GM18498 (cell line): ENCODE measurements at regions not wholly inside any gene's neighbourhood (a gene's known extent, or its start where the extent isn't known, plus 50 kb on each side); places are given as distances from the start of the nearest gene placed in this dataset.

Experiments
- ATAC-seq: cut with Tn5 transposase; IDR thresholded peaks from one replicate; pipeline ENCODE4 v1.9.1; 2021; ENCODE audit warnings: mild to moderate bottlenecking, moderate library complexity; ENCODE audit not compliant: unreplicated experiment

DNA sequence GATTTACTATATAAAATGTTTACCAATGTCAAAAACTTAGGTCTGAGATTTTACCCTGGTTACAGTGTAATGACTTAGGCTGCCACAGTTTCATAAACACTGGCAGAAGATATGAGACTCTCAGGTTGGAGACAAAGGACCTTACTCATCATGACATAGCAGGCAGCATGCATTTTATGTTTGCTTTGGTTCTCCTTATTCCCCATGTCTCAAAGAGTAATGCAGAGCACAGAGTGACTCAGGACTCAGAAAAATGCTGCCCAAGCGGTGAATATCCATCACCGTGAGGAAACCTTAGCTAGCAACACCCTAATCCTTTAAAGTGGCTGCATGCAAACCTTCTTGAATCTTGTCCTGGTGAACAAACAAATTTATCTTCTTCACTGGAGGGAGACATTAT is 112.1 kb upstream of the EYS start:
- no peak for ATAC-seq

DNA sequence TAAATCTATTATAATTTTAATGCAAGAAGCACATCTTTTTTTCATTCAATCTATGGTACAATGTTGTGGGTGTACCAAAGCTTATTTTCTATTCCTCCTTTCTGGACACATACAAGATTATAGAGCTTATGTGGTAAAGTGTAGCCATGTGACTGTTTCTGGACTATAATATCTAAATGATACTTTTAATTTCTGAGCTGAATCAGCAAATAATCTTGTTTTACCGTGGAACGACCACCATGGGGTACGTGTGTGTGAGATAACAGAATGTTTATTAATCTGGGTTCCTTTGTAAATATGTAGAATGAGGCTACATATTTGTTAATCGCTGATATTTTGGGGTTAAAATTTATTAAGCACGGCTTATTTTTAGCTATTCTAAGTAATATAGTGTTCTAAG is 111.5 kb upstream of the EYS start:
- ATAC-seq, result no peak

- no peak for ATAC-seq
Observed at GRCh38 chr6:65816991-65817390, 110.0 kb upstream of the EYS start.

DNA sequence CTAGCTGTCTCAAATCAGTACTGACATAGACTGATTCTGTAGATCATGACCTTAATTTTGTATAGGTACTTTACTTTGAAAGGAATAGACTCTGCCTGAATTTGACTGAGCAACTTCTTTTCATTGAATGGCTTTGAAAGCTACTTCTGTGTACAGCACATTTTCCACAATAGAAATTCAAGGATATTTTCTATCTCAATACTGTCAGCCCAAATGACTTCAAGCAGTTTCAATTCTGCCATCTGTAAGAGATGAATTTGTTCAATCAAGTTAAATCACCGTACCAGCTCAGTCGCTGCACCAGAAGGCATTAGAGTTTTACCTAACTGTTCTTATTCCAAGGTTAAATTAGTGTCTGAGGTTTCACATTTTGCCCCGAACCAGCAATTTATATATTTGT is 107.0 kb upstream of the EYS start:
- no peak for ATAC-seq

DNA sequence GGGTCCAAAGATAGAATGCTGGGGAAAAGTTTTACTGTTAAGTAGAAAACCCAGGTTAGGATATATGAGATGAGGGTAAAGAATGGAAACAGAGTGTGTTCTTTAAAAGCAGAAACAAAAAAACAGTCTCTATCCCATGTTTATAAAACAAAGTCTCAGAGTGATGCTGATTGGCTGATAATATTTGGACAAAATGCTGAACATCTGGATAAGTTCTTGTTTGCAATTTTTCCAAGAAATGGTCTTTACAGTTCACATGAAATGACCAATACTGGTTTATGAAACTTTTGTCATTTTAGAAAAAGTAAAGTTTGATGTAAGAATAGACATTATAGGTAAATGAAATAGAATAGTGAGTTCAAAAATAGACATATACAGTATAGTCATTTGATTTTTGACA is 96.2 kb upstream of the EYS start:
- ATAC-seq, result no peak

- no peak for ATAC-seq
Observed at GRCh38 chr6:65799389-65799788, 92.4 kb upstream of the EYS start.

DNA sequence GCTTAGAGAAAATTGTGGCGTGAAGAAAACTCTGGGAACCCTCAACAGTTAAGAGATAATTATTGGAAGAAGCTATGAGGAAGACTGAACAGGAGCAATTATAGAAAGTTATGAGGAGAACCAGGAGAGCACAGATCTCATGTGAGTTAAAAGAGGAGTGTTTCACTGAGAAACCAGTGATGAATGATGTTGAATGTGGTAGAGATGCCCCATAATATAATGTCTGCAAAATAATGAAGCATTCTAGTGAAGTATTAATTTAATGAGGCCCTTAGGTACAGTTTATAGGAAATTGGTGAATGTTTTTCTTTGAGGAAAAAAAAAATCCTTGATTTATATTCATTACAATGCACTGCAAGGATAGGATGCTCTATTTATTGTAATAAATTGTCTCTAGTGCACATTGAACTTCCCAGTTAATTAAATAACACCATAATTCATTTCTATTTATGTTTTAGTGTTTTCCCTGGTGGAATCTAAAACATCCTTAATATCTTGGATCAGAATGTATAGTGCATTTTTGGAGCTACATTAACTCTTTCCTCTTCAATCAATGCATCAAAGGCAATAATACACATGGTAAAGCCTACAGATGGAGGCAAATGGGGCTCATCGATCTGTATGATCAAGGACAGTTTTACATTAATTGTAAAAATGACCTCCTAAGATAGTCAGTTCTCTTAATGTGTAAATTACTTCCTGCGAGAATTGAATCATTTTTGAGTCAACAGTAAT is 91.4 kb upstream of the EYS start:
- no peak for ATAC-seq

DNA sequence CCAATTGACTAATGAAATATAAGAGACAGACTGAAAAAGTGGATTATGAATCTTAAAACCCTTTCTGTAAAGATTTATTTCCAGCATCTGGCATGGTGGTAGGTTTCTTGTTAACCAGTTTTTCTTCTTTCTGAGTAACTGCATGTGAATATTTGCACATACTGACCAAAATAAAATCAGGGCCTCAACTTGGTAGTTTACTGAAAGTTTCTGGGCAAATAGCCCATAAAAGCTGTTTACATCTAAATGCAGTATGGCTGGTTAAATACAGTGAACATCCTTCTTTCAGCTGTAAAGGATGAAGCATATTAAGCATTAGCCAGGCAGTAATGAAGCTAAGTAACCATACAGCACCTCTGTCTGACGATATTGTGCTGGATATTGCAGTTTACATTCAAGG is 83.6 kb upstream of the EYS start:
- ATAC-seq, result no peak

DNA sequence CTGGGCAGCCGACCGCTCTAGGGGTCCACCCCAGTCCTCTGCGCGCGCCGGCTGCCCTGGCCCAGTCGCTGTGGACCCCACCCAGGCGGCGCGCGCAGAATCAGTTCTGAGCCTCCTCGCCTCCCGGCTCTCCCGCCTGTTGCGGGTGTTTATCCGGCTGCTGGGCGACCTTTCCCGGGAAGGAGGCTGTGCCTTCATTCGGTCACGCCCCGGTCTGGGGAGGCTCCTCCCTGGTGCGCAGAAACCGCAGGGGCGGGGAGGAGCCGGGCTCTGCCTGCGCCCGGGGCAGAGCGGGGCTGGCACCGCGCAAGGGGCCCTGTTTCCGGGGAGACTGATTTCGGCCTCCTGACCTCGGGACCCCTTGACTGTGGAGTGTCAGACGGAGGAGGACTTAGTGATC is 80.8 kb upstream of the EYS start:
- ATAC-seq, result no peak

GRCh38 chr6:65786815-65787214 is 79.8 kb upstream of the EYS start:
- ATAC-seq, result no peak

DNA sequence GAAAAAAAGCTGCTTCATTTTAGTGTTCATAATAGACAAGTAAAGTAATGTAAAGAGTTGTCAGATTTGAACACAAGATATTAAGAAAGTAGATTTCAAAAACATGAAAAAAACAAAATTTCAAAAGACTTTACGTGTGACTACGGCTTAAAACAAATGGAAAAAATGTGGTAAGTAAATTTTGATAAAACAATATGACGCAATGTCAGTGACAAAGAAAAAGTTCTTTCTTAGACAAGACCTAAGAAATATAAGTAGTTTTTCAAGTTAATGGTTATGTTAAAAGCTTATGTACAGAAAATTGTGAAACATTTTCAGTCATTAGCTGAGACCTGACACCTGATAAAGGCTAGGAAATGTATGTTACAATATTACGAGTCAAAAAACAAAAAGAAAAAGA is 73.7 kb upstream of the EYS start:
- ATAC-seq, result no peak

GRCh38 chr6:65776332-65776731 is 69.3 kb upstream of the EYS start:
- no peak for ATAC-seq

DNA sequence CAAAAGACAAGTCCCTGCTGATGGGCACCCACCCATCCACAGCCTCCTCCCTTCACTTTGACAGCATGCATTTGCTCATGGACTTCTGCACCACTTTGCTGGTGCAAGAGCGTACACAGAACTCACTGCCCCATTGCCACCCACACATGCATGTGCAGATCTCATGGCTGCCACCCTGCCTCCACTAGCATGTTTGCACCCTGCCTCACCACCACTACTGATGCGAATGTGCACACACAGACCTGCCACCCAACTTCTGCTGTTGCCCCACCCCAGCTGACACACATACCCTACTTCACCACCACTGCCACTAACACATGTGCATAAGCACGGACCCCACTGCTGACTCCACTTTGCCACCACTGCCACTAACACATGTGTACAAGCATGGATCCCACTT is 64.9 kb upstream of the EYS start:
- no peak for ATAC-seq

DNA sequence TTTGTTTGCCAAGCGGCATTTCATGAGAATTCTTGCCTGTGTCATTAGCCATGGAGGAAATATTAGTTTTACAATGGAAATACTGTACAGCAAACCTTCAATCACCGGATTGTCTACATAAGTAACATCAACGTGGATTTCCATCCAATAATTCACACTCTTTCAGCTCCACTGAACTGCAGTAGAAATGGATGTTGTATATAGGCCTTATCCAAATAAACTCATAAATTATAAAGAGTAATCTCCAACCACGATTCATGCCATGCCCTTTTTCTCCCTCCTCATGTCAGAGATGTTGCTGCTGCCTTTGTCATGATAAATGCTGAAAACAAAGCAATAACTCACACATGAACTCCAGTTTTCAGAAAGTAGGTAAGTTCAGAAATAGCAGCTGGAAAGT is 54.9 kb upstream of the EYS start:
- no peak for ATAC-seq

DNA sequence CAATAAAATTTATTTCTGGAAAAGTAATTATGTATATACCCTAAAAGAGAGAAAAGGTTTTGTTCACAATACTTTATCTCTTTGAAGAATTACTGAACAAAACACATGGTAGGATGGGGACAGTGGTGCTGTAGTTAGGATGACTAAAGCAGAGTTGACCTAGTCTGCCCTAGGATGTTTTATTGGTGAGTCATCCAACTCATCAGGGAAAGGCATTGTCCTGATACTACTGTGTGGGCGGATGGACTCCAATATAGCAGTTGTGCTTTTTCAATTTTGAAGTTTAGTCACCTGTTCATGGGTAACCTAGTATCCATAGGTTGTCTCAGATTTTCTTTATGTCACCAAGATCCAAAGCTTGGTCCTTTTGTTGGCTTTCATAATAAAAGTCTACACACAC is 53.3 kb upstream of the EYS start:
- ATAC-seq, result no peak
